HG03442 (cell line): ENCODE measurements at regions not wholly inside any gene's neighbourhood (a gene's known extent, or its start where the extent isn't known, plus 50 kb on each side); places are given as distances from the start of the nearest gene placed in this dataset.
A peak's percentile ranks its signal among the peaks of the same experiment; 100 is the strongest.
"Not testable (repeated sequence)": the region's sequence is repeated elsewhere in the genome, so short reads cannot be mapped to it uniquely, and the experiment has no call there.

ENCODE experiments used
- ATAC-seq: cut with Tn5 transposase; IDR thresholded peaks from one replicate; pipeline ENCODE4 v1.9.1; 2021; ENCODE audit warnings: mild to moderate bottlenecking, moderate library complexity; ENCODE audit not compliant: unreplicated experiment

DNA sequence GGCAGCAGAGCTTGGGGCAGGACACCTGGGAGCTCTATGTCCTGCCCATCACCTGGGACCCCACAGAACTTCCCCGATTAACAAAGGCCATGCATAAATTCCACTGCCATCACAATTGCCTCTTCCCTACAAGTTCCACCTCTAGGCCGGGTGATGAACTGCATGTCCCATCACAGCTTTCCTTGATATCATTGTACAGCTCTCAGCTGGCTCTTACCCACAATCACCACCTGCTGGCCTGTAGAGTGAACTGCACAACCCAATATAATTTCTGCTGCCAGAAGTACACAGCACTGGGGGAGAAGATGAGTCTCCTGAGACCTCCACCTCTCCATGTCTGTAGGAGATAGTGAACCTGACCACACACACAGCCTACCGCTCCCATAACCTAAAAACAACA lies 285.0 kb upstream of the AADAT start:
- peak; percentile 99 for ATAC-seq

GRCh38 chr4:170348945-170349344 lies 259.2 kb upstream of the AADAT start:
- ATAC-seq, result no peak

GRCh38 chr4:170347191-170347590 lies 257.4 kb upstream of the AADAT start:
- ATAC-seq, result not testable (repeated sequence)

GRCh38 chr4:170339522-170339921 lies 249.8 kb upstream of the AADAT start:
- no peak for ATAC-seq

GRCh38 chr4:170336238-170336775 lies 246.6 kb upstream of the AADAT start:
- peak; percentile 96 for ATAC-seq

DNA sequence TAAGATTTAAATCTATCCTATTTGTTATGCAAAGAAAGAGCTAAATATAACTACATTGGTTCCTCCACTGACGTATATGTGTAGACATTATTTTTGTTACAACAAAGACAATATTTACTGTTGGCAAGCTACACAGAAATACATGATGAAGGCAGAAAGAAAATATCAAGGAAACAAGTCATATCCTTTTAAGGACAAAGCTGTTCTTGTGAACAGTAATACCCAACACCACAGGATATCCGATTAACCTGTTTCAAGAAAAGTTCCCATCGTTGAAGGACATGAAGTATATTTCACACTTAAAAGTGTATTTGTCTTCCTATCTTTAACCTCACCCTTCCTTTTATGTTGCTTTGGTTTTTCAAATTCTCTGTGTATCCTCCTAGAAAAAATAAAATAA lies 235.8 kb upstream of the AADAT start:
- no peak for ATAC-seq

GRCh38 chr4:170323623-170324022 lies 233.9 kb upstream of the AADAT start:
- ATAC-seq, result no peak

DNA sequence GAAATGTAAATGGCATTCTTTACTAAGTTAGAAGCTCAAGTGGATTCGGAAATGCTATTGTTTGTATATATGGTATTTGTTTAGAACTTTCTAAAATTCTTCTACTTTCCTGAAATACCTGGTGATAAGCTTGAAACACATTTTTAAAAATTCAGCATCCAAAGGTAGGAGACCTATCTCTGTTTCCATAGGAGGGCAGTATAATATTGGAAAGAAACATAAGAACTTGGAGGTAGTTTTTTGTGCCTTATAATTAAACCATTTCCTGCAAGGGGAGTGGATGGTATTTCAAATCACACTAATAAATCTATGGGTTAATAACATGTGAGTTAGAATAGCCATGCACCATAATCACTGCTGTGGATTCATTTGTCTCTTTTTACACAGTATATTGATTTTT lies 217.4 kb upstream of the AADAT start:
- ATAC-seq, result no peak

GRCh38 chr4:170306208-170306607 lies 216.5 kb upstream of the AADAT start:
- no peak for ATAC-seq

- ATAC-seq, result no peak
These were observed 215.9 kb upstream of the AADAT start for GRCh38 chr4:170305627-170306026.

- no peak for ATAC-seq
These were observed 191.3 kb upstream of the AADAT start for GRCh38 chr4:170281027-170281426.

- ATAC-seq, result no peak
These were observed 188.7 kb upstream of the AADAT start for GRCh38 chr4:170278460-170278859.

GRCh38 chr4:170274616-170275015 lies 184.9 kb upstream of the AADAT start:
- ATAC-seq, result no peak

DNA sequence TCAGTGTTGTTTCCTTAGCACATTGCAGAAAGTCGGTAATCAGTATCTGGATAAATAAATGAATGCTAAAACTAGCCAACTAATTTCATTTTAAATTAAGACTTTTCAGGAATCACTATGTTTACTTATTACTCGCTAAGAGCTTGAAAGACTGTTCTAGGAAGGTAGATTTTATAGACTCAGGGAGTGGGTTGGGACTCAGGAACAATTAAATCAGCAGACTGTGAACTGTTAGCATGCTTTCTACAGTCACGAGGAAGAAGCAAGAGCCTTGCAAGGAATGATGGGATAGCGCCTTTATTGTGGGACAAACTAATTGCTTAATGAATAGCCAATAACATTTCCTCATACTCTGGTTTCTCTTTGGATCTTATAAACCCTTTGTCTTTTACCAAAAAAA lies 183.2 kb upstream of the AADAT start:
- no peak for ATAC-seq

GRCh38 chr4:170271723-170272122 lies 182.0 kb upstream of the AADAT start:
- ATAC-seq, result no peak

DNA sequence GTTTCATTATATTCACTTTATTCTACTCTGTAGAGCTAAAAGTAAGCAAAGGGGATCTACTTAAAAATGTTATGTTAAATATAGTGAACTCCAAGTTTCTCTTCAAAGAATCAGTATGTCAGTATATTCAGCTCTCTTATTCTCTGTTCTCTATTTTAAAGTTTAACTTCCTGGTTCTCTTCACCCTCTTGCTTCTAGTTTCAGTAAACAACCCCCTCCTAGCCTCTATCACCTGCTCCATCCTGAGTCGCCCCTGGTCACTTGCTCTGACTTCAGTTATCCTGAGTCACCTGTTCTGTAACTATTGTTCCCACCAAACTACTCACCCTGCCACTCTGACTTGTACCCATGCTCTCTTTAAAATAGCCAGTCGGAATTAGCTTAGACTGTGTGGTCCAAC lies 180.9 kb upstream of the AADAT start:
- no peak for ATAC-seq

GRCh38 chr4:170269950-170270349 lies 180.2 kb upstream of the AADAT start:
- ATAC-seq, result no peak

DNA sequence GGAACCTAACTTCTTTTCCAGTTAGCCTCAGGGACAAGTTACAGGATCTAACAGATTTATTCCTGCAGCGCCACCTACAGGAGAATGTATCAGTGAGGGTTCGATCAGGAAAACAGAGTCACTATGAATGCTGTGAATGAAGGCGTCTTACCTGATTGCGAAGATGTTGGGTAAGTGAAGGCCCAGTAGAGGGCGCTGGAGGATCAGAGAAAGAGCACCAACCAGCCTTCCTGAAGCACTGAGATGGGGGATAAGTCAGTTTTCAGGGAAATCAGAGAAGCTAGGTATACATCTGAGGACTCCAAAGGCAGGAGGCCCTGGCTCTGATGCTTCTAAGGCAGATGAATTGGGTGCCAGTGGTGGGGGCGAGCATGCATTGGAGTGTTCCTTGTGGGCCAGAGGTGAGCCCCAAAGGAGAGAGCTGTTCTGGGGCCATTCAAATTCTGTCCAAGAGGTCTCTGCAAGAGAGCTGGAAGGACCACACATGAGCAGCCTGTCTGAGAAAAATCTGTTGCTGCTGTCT lies 169.9 kb upstream of the AADAT start:
- peak; percentile 99 for ATAC-seq

DNA sequence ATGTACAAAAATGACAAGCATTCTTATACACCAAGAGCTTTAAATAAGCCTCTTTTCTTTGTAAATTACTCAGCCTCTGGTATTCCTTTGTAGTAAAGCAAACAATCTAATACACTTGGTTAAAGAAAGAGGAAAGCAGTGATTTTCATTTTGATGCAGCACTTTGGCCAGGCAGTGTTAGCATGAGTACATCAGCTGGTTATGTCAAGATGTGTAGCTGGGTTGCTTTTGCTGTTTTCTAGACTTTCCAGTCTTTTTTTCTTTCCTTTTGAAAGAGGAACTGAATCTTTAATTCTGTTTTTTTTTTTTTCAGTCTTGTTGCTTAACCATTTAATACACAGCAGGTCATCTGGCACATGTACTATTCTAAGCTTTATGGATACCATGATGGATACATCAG lies 167.1 kb upstream of the AADAT start:
- no peak for ATAC-seq

GRCh38 chr4:170248576-170248975 lies 158.8 kb upstream of the AADAT start:
- no peak for ATAC-seq

DNA sequence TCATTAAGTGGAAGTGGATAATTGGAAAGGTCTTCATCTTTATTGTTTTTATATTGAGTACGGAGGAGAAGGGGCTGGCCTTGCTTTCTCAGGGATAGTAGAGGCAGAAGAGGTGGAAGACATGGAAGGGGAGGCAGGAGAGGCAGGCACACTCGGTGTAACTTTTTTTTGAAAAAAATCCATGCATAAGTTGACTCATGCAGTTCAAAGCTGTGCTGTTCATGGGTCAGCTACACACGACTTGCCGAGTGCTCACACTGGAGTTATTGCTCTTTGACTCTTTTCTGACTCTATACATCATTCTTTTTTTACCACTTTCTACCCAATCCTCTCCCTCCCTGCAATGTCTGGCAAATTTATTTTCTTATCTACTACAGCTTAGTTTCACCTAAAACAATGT lies 158.3 kb upstream of the AADAT start:
- ATAC-seq, result no peak

GRCh38 chr4:170247596-170247995 lies 157.8 kb upstream of the AADAT start:
- no peak for ATAC-seq

DNA sequence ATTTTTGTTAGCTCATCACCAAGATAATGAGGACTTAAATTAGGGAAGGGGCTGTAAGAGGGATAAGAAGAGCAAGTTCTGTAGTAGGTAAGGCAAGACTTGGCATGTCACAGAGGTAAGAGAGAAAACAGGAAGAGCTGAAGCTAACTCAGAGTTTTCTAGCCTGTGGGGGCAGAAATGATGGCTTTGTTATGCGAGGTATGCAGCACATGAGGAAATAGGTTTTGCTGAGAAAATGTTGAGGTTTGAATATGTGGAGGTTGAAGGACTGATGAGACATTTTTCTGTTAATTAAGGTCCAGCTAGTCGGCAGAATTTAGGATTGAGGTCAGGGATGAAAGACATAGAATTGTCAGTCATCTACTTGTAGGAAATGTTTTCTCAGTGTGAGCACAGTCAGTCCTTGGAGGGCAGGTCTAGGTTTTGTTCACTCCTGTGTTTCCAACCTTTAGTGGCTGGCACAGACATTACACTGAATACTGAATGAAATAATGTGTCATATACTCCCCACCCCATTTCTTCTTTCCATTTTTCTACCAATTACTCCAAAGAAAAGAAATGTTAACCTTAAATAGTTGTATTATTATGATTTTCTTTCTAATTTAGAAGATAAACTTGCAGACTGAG lies 154.0 kb upstream of the AADAT start:
- ATAC-seq, result no peak
